Suppressor macrophage treated with lipopolysaccharide for 1 hour (primary cell): ENCODE measurements at regions not wholly inside any gene's neighbourhood (a gene's known extent, or its start where the extent isn't known, plus 50 kb on each side); places are given as distances from the start of the nearest gene placed in this dataset.

Experiments used
- DNase-seq, 3 donors: peaks; one replicate each; pipeline ENCODE4 v3.0.0-alpha.2; 2020 to 2022

DNA sequence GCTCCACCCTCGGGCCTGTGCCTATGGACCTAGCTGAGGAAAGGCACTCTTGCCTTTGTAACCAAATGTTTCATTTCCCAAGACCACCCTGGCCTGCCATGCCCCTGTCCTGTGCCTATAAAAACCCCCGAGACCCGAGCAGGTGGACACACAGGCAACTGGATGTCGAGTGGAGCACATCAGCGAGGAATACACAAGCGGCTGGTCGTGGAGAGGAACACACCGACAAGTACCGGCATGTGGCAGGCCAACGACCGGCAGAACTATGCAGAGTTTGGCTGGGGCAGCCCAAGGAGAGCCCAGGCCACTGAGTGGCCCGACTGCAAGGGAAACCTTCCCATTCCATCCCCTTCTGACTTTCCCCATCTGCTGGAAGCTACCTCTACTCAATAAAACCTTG is 1963.8 kb upstream of the CELF4 start:
- DNase-seq: no peak

DNA sequence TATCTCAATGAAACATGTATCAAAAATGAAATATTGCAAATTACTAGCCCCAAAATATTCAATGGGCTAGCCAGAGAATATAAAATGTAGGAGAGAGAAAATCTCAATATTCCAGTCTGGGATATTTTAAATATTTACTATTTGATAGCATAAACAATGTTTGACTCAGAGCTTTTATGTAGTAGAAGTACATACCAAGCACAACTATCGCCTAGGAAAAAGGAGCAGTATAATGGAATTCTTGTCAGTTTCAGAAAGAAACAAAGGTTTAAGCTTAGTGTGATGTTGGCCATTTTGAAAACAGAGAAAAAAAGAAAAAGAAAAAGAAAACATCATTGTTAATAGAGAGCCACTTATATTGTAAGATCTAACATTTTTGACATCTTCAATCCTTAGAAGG is 1961.9 kb upstream of the CELF4 start:
- no peak for DNase-seq

DNA sequence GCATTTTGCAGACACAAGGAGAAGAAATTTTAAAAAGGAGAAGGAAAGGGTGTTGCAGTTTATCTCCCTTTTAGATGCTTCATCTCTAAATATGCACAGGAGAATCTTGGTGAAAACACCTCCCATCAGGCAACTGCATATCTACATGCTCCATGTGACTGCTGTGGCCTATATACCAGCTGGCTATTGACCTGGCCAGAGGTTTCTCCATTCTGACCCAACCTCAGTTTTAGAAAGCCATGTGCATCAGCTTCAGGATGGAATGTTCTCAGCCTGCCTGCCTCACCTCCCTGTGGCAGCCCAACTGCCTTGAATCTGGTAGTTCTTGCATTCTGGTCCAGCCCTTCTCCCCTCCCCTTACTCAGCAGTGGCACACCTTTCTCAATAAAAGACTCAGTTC is 1958.8 kb upstream of the CELF4 start:
- no peak for DNase-seq

DNA sequence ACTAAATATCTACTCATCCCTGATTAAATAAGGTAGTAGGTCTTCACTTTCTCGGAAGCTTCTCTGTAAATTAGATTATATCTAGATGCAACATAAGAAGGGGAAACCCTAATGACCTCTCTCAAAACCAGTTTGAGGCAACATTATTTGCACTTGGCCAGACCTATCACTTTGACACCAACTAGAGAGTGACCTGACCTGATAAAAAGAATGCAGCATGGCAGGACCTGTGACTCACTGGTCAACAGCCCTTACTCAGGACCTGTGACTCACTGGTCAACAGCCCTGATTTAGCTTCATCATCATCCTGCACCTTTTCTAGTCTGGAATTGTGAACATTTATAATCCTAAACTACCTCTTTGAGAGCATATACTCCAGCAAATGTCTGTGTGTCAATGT is 1957.7 kb upstream of the CELF4 start:
- no peak for DNase-seq

DNA sequence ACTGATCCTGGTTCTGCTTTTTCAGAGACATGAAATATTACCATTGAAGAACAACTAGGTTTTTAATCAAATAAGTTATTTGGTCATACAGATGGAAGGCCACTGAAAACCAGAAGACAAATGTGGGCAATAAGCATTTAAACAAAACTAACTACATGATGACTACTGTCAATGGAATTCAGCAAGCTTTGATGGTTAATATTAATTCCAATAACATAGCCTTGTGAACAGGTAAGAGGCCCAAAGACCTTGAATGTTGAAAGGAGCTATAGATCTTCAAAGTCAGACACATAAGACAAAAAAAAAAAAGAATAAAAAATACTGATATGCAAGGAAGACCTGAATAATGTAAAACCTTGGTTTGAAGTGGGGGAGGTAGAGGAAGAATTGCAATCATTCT is 1955.6 kb upstream of the CELF4 start:
- DNase-seq: no peak

DNA sequence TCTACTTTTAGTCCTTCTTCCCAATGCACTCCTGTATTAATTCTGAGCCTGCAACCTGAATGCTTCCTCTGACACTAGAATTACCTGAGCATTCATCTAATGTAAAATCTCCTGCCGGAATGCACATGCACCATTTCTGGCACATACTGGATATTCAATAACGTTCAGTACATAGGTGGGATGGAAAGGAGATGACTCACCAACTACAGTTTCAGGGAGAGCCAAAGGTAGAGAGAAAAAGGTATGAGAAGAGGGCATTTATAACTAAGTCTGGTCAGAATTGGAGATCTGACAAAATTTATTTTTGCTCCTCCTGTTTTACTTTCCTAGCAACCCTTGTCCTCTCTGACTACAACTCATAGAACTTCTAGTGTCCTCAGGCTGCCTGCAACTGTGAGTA is 1954.1 kb upstream of the CELF4 start:
- DNase-seq: no peak

DNA sequence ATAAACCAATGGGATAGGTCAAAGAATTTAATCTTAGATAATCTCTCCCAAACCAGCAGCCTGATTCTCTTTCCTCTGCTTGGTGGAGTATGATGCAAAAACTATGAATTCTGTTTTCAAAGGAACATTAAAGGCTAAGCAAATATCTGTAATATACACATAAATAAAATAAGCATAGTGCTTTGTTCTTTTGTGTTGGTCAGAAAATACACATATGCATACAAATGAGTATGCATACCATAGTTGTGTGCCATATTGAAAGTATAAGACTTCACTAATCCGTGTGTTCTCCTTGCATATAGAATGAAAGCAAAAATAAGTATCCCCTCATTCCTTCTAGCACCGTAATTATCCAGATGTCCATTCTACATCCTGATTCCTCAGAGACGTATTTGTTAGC is 1949.7 kb upstream of the CELF4 start:
- no peak for DNase-seq

DNA sequence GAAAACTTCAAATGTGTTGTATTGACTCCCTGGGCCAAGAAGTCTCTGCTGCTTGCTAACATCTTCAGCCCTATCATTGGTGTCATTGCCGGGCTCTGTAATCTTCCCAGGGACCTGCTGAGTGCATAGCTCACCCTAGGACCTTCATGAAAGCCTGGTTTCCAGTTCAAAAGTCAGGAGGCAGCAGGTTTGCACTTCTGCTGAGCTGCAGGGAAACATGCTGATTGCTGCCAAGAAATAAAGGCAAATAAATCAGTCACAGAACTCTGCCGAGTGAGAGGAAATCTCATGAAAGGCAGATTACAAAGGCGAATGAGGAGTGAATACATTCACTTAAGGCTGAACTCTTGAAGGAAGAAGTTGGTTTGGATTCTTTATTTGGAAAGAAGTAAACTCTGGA is 1947.6 kb upstream of the CELF4 start:
- DNase-seq: no peak

DNA sequence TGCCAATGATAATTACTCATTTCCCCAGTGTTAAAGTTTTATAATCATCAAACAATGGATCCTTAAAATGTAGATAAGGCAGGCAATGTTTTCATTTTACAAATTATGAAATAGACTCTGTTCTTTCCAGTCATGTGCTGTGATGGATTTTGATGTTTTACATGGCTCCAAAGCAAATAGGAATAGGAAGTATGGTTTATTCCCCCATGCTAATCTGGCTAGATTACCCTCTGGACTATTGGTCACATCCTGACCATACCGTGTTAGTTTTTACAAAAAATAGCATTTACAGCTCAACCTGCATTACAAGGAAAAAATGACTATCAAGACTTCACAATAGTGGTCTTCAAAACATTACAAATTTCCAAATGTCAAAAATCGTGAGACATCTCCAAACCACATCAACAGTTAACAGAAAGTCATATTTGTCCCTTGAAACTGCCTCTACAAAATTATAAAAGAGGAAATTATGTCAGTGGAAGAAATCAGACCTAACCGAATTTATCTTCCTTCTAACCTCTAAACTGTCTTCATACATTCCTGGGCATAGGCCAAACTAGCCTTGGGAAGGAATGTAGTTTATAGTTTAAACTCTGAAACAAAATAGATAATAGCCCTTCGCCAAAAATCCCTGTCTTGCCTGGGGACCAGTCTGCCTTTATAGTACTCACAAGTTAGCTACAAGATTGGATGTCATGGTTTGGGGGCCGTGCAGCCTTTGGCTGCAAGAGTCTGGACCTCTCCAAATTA is 1941.2 kb upstream of the CELF4 start:
- DNase-seq: no peak

DNA sequence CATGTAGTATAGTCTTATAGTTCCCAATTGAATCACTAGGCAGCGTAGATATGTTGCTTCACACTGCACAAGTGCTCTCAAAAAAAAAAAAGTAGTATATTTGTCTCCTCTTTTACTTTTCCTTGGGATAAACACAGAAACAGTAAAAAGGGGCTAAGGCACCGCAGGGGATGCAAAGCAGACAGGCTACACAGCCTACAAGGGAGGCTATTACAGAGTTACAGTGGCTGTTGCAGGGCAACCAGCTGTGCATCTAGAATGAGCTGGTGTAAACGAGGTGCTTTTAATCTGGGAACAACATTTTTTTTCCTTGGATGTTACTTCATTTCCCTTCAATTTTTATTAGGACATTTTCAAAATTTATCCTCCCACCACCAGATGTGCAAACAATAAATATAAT is 1934.7 kb upstream of the CELF4 start:
- no peak for DNase-seq

DNA sequence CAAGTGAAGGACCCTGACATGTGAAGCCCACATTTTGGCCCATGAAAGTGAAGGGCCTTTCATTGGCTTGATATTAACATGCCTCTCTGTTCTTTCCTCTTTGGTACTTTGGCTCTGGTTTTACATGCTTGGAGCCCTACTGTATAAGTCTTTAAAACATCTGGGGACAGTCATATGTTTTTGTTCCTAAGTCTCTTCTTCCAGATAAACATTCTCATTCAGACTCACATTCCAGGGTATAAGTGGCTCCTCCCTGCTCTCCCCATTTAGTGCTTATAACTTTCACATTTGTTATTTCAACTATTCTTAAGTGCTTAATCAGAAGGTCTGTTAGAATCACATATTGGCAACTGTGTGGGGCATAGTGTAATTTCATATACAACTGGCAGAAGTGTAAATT is 1932.2 kb upstream of the CELF4 start:
- no peak for DNase-seq

DNA sequence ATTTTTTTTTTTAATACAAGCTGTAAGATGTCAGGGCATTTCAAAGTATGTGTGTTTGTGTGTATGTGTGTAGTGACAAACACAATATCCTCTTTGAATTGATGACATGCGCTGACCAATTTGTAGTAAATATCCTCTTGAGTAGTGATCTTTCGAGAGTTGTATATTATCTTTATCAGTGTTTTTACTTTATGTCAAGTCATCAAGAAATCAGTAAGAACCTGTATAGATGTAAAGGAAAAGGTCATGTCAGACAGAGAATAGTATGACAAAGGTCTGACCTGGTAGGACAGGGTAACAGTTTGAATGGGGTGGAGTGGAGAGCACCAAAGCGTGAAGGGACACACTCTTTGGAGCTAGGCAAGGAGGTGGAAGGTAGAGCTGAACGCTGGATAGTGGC is 1931.4 kb upstream of the CELF4 start:
- no peak for DNase-seq

DNA sequence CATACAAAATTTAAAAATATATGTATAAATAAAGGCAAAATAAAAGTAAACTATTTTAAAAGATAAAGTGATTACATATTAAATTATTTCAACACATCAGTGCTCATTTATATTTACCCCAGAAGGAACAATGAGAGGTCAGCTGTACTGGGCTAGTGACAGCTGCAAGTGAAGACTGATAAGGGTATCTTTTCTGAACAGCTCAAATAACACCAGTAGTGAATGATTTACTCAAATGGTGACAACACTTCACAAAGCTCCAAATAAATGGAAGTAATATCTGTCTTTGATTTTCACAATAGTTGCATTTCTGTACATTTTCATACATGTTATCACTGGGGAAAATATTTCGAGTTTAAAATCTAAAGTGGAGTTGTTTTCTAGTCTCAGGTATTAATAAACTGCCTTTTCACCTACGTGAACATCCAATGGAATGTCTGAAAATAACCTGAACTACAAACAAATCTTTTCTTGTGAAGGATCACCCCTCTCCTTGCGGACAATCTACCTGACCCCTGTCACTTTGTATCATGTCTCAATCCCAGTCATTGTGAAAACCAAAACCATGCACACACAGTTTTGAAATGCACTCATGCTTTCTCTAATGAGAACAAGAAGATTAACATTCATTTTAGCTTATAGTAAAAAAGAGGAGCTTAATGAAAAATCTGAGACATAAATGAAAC is 1928.8 kb upstream of the CELF4 start:
- no peak for DNase-seq

DNA sequence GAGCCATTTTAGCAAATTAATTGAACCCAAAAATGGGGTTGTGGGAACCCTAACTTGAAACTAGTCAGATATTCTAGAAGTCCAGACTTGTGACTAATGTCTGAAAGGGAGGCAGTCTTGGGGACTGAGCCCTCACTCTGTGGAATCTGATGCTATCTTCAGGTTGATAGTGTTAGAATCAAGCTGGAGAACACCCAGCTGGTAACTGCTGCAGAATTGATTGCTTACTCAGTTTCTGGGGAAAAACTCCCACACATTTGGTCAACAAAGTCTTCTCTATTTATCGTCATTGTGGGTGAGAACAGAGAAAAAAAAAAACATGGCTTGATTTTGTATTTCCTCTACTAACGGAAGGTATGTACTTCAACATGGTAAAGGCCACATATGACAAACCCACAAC is 1925.8 kb upstream of the CELF4 start:
- DNase-seq: no peak

DNA sequence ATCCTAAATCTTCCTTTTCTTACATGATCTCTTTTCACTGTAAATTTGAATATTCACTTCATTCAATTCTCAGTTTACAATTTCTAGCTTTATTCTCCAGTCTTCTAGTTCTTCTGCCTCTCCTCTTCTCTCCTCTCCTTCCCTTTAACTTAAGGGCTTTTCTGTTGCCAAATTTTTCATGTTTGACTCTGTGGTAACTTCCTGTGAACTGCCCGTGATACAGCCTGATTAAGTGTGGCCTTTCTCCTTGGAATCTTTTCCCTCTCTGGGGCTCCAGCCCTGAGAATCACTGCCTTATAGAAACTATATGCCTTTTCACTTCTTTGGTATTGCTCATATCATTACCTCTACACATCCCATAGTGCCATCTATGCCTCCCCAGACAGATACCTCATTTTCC is 1923.8 kb upstream of the CELF4 start:
- DNase-seq: no peak

DNA sequence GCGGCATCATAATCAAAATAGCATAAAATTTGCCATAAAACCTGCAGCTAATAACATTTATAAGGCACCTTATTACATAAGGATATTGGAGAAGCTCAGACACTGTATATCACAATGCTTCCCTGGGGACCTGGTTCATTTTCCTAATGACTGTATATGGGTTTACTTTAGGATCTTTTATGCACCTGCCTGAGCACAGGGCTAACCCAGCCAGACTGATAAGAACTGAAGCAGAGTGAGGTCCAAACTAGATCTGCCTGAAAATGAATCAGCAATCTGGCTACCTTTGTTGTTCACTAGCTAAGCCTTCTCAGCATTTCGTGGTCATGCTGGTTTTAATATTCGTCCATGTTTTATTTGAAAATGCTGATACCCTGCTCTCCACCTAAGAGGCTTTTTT is 1922.3 kb upstream of the CELF4 start:
- no peak for DNase-seq

DNA sequence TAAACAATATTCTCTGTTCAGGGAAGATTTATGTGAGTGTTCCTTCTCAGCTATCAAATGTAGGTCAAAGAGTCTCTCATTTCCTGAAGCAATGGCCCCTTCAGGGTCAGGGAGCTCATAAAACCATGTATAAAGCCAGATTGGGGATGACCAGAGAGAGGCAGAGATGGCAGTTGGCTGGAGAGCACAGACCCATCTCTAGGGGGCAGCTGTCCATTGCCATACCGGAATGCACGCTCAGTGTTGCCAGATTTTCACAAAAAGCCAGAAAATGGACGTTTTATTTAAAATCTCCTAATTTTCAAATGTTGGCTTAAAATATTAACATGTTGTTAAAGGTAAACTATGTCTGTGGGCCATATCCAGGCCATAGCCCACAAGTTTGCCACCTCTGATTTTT is 1920.7 kb upstream of the CELF4 start:
- no peak for DNase-seq

DNA sequence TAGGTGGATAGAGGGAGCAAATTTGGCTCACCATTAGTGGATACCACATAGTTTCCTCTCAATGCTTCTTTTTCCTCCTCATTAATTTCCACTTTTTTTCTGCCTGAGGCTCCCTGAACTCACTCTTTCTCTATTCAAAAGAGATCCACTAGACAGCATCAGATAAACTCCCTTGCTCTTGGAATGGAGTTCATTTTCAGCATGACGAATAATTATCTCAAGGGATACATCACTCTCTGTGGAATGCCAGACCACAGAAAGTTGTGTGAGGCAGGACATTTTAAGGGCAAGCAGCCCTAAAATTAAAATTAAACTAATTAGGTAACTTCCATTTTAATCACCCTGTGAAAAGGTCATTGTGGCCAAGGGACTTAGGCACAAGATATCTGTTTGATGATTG is 1920.1 kb upstream of the CELF4 start:
- DNase-seq: no peak

DNA sequence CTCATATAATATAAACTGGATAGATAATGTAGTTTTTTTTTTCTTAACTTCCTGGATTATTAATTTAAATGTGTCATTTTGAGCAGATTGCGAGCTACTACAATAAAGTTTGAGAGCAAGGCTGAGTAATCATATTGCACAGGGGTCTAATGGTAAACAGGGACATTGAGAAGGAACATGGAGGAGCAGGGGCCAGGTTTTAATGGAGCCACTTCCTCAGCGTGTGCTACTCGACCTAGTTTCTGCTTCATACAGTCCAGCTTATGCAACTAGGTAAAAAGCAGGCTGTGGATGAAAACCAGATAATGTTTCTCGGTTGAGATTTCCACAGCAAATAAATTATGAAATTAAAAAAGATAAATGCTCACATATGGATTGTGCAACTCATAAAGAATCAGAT is 1915.7 kb upstream of the CELF4 start:
- DNase-seq: no peak

DNA sequence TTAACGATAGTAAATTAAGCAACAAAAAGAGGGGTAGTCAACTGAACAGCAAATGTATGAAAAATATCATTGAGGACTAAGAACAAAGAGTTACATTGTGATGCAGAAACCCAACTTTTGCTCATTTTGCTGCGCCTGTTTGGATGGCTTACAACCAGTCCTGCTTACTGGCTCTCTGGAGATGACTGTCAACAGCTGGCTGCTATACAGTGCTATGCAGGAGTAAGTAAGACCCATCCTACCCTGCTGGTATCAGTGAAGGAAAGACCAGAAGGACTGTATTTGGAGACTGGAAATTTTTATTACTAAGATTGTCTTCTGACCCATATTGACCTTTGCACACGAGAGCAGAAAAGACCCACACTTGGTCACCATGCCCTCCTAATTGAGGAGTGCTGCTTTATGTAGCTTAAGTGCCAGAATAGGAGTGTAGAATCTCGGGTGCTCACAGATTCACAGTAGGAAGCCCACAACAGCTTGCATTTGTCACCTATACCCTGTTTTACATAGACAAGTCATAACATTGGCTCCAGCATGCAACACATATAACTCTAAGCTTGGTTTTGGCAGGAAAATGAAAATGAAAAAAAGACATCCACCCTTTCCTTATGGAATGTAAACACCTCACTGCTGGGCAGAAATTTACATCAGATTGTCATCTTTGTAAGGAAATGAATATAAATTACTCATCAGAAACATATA is 1915.0 kb upstream of the CELF4 start:
- DNase-seq: no peak

DNA sequence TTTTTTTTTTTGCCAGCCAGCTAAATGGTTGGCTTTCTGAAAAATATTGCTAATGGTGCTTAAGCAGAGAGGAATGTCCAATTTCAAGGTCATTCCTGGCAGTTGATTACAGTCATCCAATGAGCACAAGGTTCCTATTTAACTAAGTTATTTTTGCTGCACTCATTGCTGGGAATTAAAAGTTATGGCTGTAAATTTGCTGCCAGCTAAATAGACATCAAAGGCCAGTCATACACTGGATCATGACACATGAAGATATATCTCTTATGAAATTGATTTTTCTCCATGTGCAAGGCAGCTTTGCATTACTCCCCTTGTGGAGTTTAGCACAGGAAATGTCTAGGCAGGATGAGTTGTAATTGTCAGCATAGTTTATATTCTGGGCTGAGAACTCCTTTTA is 1898.4 kb upstream of the CELF4 start:
- no peak for DNase-seq

DNA sequence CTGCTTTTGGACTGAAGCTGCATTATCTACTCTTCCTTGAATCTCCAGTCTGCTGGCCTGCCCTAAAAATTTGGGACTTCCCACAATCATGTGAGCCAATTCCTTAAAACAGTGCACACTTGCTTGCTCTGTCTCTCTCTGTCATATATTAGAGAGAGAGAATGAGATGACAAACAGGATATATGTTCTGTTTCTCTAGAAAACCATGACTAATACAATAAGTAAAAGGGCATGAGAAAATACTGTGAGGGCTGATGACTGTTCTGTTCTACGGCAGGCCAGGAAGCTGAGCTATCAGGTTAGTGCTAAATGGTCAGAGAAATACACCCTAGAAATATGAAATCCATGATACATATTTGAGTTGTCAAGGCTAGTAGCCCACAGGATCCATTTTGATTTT is 1896.8 kb upstream of the CELF4 start:
- DNase-seq: peak in 2 of 3 donors; percentile 6 to 31

DNA sequence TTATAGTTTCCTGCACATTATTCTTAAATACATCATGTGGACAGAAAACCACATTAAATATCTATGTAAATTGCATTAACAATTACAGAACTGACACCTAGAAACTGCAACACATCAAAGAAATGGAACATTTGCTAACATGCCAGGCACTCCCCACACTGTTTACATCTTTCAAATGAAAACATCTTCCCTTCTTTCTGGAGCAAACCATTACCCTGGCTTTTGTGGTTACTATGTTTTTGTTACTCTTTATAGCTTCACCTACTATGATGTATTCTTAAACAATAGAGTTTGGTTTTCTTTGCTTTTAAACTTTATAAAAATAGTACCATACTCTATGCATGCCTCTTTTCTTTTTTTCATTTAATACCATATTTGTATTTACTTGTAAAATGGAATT is 1894.5 kb upstream of the CELF4 start:
- no peak for DNase-seq

DNA sequence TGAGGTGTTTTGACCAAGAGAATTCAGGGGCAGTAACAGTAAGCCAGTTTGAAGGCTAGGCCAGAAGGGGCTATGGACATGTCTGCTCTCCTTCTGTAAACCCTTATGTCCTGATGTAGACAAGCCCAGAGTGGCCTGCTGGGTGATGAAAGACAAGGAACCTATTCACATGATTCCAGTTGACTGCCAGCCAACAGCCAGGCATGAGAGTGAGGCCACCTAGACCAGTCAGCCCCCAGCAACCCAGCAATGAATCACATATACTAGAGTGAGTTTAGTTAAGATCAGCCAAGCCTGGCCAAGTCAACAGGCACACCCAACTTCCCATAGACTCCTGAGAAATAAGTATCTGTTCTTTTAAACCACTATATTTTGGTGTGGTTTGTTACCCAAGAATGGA is 1889.7 kb upstream of the CELF4 start:
- peak in 1 of 3 donors; percentile 1 for DNase-seq
